ENCODE measurements at regions not wholly inside any gene's neighbourhood (a gene's known extent, or its start where the extent isn't known, plus 50 kb on each side); places are given as distances from the start of the nearest gene placed in this dataset.

GRCh38 chr2:120966510-120967254 lies 231.0 kb downstream of the GLI2 start:
- Mint-ChIP-seq H3K27ac (ENCODE audit: unreplicated experiment) (no peak overlapping the region), H3K4me1 (ENCODE audit: low read depth, unreplicated experiment) (peaks cover 5% of the 10 kb centered on the region), H3K9me3 (ENCODE audit: unreplicated experiment) (peaks cover 9% of the 10 kb centered on the region), H3K27me3 (ENCODE audit: unreplicated experiment) (peaks cover 8% of the 10 kb centered on the region), H3K36me3 (ENCODE audit: unreplicated experiment) (no peaks in the 10 kb centered on the region), H3K4me3 (ENCODE audit: unreplicated experiment) (no peak overlapping the region)
- TF ChIP-seq CTCF (IDR thresholded peaks at IDR 0.05; ENCODE audit: partially characterized antibody, unreplicated experiment), result no peak
- DNase-seq, result no peak

- no peak overlapping the region for H3K27ac Mint-ChIP-seq (ENCODE audit: unreplicated experiment)
- no peak for DNase-seq
- H3K9me3 Mint-ChIP-seq (ENCODE audit: unreplicated experiment), result peaks cover 3% of the 10 kb centered on the region
Measured at GRCh38 chr2:120968307-120969015, 232.8 kb downstream of the GLI2 start.

GRCh38 chr2:120969613-120970355 lies 234.1 kb downstream of the GLI2 start:
- no peak overlapping the region for H3K4me3 Mint-ChIP-seq (ENCODE audit: unreplicated experiment)
- peaks cover 4% of the 10 kb centered on the region for H3K36me3 Mint-ChIP-seq (ENCODE audit: unreplicated experiment)
- no peaks in the 10 kb centered on the region for H3K9me3 Mint-ChIP-seq (ENCODE audit: unreplicated experiment)
- H3K27me3 Mint-ChIP-seq (ENCODE audit: unreplicated experiment), result peaks cover 4% of the 10 kb centered on the region
- no peak overlapping the region for H3K27ac Mint-ChIP-seq (ENCODE audit: unreplicated experiment)
- H3K4me1 Mint-ChIP-seq (ENCODE audit: low read depth, unreplicated experiment), result no peaks in the 10 kb centered on the region
- no peak for DNase-seq
- TF ChIP-seq CTCF (IDR thresholded peaks at IDR 0.05; ENCODE audit: partially characterized antibody, unreplicated experiment), result no peak

More at GRCh38 chr2:120968307-120969015, 232.8 kb downstream of the GLI2 start:
- peaks cover 4% of the 10 kb centered on the region for H3K36me3 Mint-ChIP-seq (ENCODE audit: unreplicated experiment)
- no peaks in the 10 kb centered on the region for H3K4me1 Mint-ChIP-seq (ENCODE audit: low read depth, unreplicated experiment)
- peaks cover 4% of the 10 kb centered on the region for H3K27me3 Mint-ChIP-seq (ENCODE audit: unreplicated experiment)
- no peak for TF ChIP-seq CTCF (IDR thresholded peaks at IDR 0.05; ENCODE audit: partially characterized antibody, unreplicated experiment)
- no peak overlapping the region for H3K4me3 Mint-ChIP-seq (ENCODE audit: unreplicated experiment)

GRCh38 chr2:120971866-120972265 lies 236.2 kb downstream of the GLI2 start:
- DNase-seq, result no peak
- no peak overlapping the region for H3K4me3 Mint-ChIP-seq (ENCODE audit: unreplicated experiment)
- no peak overlapping the region for H3K27ac Mint-ChIP-seq (ENCODE audit: unreplicated experiment)
- H3K9me3 Mint-ChIP-seq (ENCODE audit: unreplicated experiment), result no peaks in the 10 kb centered on the region
- H3K36me3 Mint-ChIP-seq (ENCODE audit: unreplicated experiment), result peaks cover 4% of the 10 kb centered on the region
- H3K4me1 Mint-ChIP-seq (ENCODE audit: low read depth, unreplicated experiment), result no peaks in the 10 kb centered on the region
- H3K27me3 Mint-ChIP-seq (ENCODE audit: unreplicated experiment), result peaks cover 4% of the 10 kb centered on the region
- no peak for TF ChIP-seq CTCF (IDR thresholded peaks at IDR 0.05; ENCODE audit: partially characterized antibody, unreplicated experiment)
